Esophagus muscularis mucosa (tissue), 4 donors: ENCODE measurements at regions not wholly inside any gene's neighbourhood (a gene's known extent, or its start where the extent isn't known, plus 50 kb on each side); places are given as distances from the start of the nearest gene placed in this dataset.
"Not testable (repeated sequence)": the region's sequence is repeated elsewhere in the genome, so short reads cannot be mapped to it uniquely, and the experiment has no call there.

Source experiments
- DNase-seq: peaks from one replicate; pipeline ENCODE4 v3.0.0-alpha.2; 2017; ENCODE audit errors: extremely low spot score
- H3K27ac ChIP-seq, 4 donors: fragments of 200-600 bp; sonication (generic); replicated peaks in 1 of 4; 1 replicate in 3 of 4; 2 replicates in 1 of 4; pipeline ENCODE4 v1.5.1; 2016 to 2019; ENCODE audit warnings: mild to moderate bottlenecking in 1 of 4
- H3K27me3 ChIP-seq, 4 donors: fragments of 200-600 bp; sonication (generic); one replicate each; pipeline versions ENCODE4 v1.5.1 to v1.6.0; 2016 to 2019
- H3K36me3 ChIP-seq, 4 donors: fragments of 200-600 bp; sonication (generic); one replicate each; pipeline ENCODE4 v1.5.1; 2016 to 2019
- H3K4me1 ChIP-seq, 4 donors: fragments of 200-600 bp; sonication (generic); one replicate each; pipeline ENCODE4 v1.5.1; 2016 to 2019
- H3K4me3 ChIP-seq, 4 donors: fragments of 200-600 bp; sonication (generic); 1 replicate in 2 of 4; 2 replicates in 2 of 4; pipeline ENCODE4 v1.5.1; 2016 to 2019; ENCODE audit warnings: mild to moderate bottlenecking in 4 of 4, moderate library complexity in 1 of 4
- H3K9me3 ChIP-seq, 4 donors: fragments of 200-600 bp; sonication (generic); 1 replicate in 3 of 4; 2 replicates in 1 of 4; pipeline ENCODE4 v1.5.1; 2016 to 2019
- CTCF ChIP-seq, 3 experiments: fragments of 200-600 bp in 2 of 3; fragments of 450-650 bp in 1 of 3; sonication (generic) in 2 of 3; IDR thresholded peaks; one replicate each; pipeline ENCODE4 v1.5.1; 2017 to 2019; ENCODE audit warnings: antibody characterized with exemption in 3 of 3, mild to moderate bottlenecking in 2 of 3, moderate library complexity in 1 of 3
- EP300 ChIP-seq: sonication (generic); formaldehyde crosslinking; IDR thresholded peaks from one replicate; pipeline ENCODE4 v1.6.1; 2017; ENCODE audit warnings: antibody characterized with exemption
- POLR2A ChIP-seq: fragments of 450-650 bp; IDR thresholded peaks from one replicate; pipeline ENCODE4 v1.6.1; 2017; ENCODE audit warnings: antibody characterized with exemption, moderate library complexity, mild to moderate bottlenecking, low read depth
- POLR2AphosphoS5 ChIP-seq, 2 donors: sonication (generic); formaldehyde crosslinking; IDR thresholded peaks; one replicate each; pipeline ENCODE4 v1.6.1; 2017; ENCODE audit warnings: antibody characterized with exemption in 2 of 2
- WGBS: methylation state at CpG from one replicate; pipeline ENCODE4 v1.1.5; 2018; 5-methylcytosine and 5-hydroxymethylcytosine counted together
- intact Hi-C: fragments of 100-400 bp; cut with DNase I; formaldehyde crosslinking; loops from one replicate; pipeline ENCODE4 v1.15.1; 2023

GRCh38 chr2:176895158-176895557, 317.4 kb upstream of the HNRNPA3 start:
- Histone ChIP-seq H3K27me3 (no peaks in the 10 kb centered on the region), H3K4me3 (no peak overlapping the region), H3K9me3 (peaks cover 0 to 3% (median 0%) of the 10 kb centered on the region in 4 donors), H3K4me1 (no peaks in the 10 kb centered on the region), H3K36me3 (no peaks in the 10 kb centered on the region), H3K27ac (no peak overlapping the region)
- DNase-seq: no peak
- WGBS: 84% methylated on average over 2 of the region's 2 CpGs
- TF ChIP-seq EP300: no peak
- no peak for TF ChIP-seq CTCF (IDR thresholded peaks at IDR 0.05)
- TF ChIP-seq POLR2AphosphoS5 (IDR thresholded peaks at IDR 0.05): no peak
- no peak for TF ChIP-seq POLR2A
- intact Hi-C loops: no loop called here

GRCh38 chr2:176902454-176902853, 310.1 kb upstream of the HNRNPA3 start:
- Histone ChIP-seq H3K36me3 (no peaks in the 10 kb centered on the region), H3K9me3 (peaks cover 0 to 3% (median 0%) of the 10 kb centered on the region in 4 donors), H3K4me3 (no peak overlapping the region), H3K27me3 (no peaks in the 10 kb centered on the region), H3K27ac (no peak overlapping the region), H3K4me1 (no peaks in the 10 kb centered on the region)
- no peak for DNase-seq
- TF ChIP-seq EP300 (no peak), POLR2AphosphoS5 (IDR thresholded peaks at IDR 0.05) (no peak), CTCF (IDR thresholded peaks at IDR 0.05) (no peak), POLR2A (no peak)
- intact Hi-C loops: no loop called here
- WGBS: 82% methylated on average over 4 of the region's 4 CpGs

GRCh38 chr2:176904053-176904452, 308.5 kb upstream of the HNRNPA3 start:
- 90% methylated on average over 2 of the region's 2 CpGs for WGBS
- DNase-seq, H3K9me3 ChIP-seq, H3K4me1 ChIP-seq, intact Hi-C loops, H3K27ac ChIP-seq, H3K27me3 ChIP-seq, H3K36me3 ChIP-seq, H3K4me3 ChIP-seq: not testable (repeated sequence)

- Histone ChIP-seq H3K36me3 (no peaks in the 10 kb centered on the region), H3K4me1 (no peaks in the 10 kb centered on the region), H3K27ac (no peak overlapping the region), H3K4me3 (no peak overlapping the region), H3K9me3 (no peaks in the 10 kb centered on the region), H3K27me3 (no peaks in the 10 kb centered on the region)
- intact Hi-C loops: no loop called here
- DNase-seq: no peak
- TF ChIP-seq POLR2AphosphoS5 (IDR thresholded peaks at IDR 0.05): no peak
- WGBS: 48% methylated on average over 3 of the region's 3 CpGs
Measured at GRCh38 chr2:176907341-176907740, 305.3 kb upstream of the HNRNPA3 start.

GRCh38 chr2:176910828-176911227, 301.8 kb upstream of the HNRNPA3 start:
- no peaks in the 10 kb centered on the region for H3K36me3 ChIP-seq
- no peaks in the 10 kb centered on the region for H3K4me1 ChIP-seq
- intact Hi-C loops: no loop called here
- DNase-seq: no peak
- WGBS: 70% methylated on average over 3 of the region's 3 CpGs
- no peak overlapping the region for H3K4me3 ChIP-seq
- H3K27ac ChIP-seq: no peak overlapping the region
- no peaks in the 10 kb centered on the region for H3K9me3 ChIP-seq
- no peak for TF ChIP-seq EP300
- TF ChIP-seq CTCF (IDR thresholded peaks at IDR 0.05): no peak
- TF ChIP-seq POLR2AphosphoS5 (IDR thresholded peaks at IDR 0.05): no peak
- no peaks in the 10 kb centered on the region for H3K27me3 ChIP-seq

- Histone ChIP-seq H3K4me3 (no peak overlapping the region), H3K9me3 (no peaks in the 10 kb centered on the region), H3K27ac (no peak overlapping the region), H3K27me3 (no peaks in the 10 kb centered on the region), H3K36me3 (no peaks in the 10 kb centered on the region), H3K4me1 (no peaks in the 10 kb centered on the region)
- TF ChIP-seq CTCF (IDR thresholded peaks at IDR 0.05): no peak
- no peak for TF ChIP-seq POLR2AphosphoS5 (IDR thresholded peaks at IDR 0.05)
- TF ChIP-seq EP300: no peak
- TF ChIP-seq POLR2A: no peak
- DNase-seq: no peak
- 93% methylated on average over 1 of the region's 1 CpG for WGBS
- intact Hi-C loops: no loop called here
Measured at GRCh38 chr2:176913955-176914354, 298.6 kb upstream of the HNRNPA3 start.
